ENCODE measurements at regions not wholly inside any gene's neighbourhood (a gene's known extent, or its start where the extent isn't known, plus 50 kb on each side); places are given as distances from the start of the nearest gene placed in this dataset.

- no peak for DNase-seq
Measured at GRCh38 chr10:24133835-24134234, 75.1 kb upstream of the KIAA1217 start.

- DNase-seq = no peak
Measured at GRCh38 chr10:24136070-24136469, 72.9 kb upstream of the KIAA1217 start.

GRCh38 chr10:24147321-24147720 is 61.6 kb upstream of the KIAA1217 start:
- no peak for DNase-seq

- DNase-seq = no peak
Measured at GRCh38 chr10:24149640-24150039, 59.3 kb upstream of the KIAA1217 start.

GRCh38 chr10:24150853-24151252 is 58.1 kb upstream of the KIAA1217 start:
- no peak for DNase-seq

- DNase-seq = no peak
Measured at GRCh38 chr10:24152270-24152669, 56.7 kb upstream of the KIAA1217 start.

- DNase-seq = no peak
Measured at GRCh38 chr10:24153031-24153430, 55.9 kb upstream of the KIAA1217 start.

GRCh38 chr10:24153537-24153936 is 55.4 kb upstream of the KIAA1217 start:
- no peak for DNase-seq

- DNase-seq = no peak
Measured at GRCh38 chr10:24156686-24157085, 52.3 kb upstream of the KIAA1217 start.

GRCh38 chr10:24157567-24157966 is 51.4 kb upstream of the KIAA1217 start:
- no peak for DNase-seq
